CD14-positive monocyte (primary cell): ENCODE measurements at regions not wholly inside any gene's neighbourhood (a gene's known extent, or its start where the extent isn't known, plus 50 kb on each side); places are given as distances from the start of the nearest gene placed in this dataset.

ENCODE experiments used
- DNase-seq, 3 donors: peaks; one replicate each; pipeline ENCODE4 v3.0.0-alpha.2; 2011 to 2022
- H2AFZ ChIP-seq: 2 replicates; pipeline ENCODE4 v1.6.0; 2012; ENCODE audit warnings: mild to moderate bottlenecking, low read depth, low read length, inconsistent platforms; ENCODE audit not compliant: insufficient read depth, poor library complexity, severe bottlenecking
- H3K27ac ChIP-seq, 2 donors: 1 replicate in 1 of 2; 2 replicates in 1 of 2; pipeline ENCODE4 v1.5.1; 2012 to 2013; ENCODE audit warnings: low read length in 2 of 2, control low read depth in 1 of 2, inconsistent platforms in 1 of 2, low read depth in 1 of 2, mild to moderate bottlenecking in 1 of 2
- H3K27me3 ChIP-seq, 2 donors: one replicate each; pipeline versions ENCODE4 v1.6.0 to v1.6.1; 2011 to 2013; ENCODE audit warnings: low read length in 2 of 2; ENCODE audit not compliant: control insufficient read depth in 2 of 2, insufficient read depth in 2 of 2
- H3K36me3 ChIP-seq, 2 donors: replicated peaks in 1 of 2; 1 replicate in 1 of 2; 2 replicates in 1 of 2; pipeline versions ENCODE4 v1.5.1 to v1.6.1; 2012 to 2013; ENCODE audit warnings: low read length in 2 of 2, control low read depth in 1 of 2, inconsistent platforms in 1 of 2, mild to moderate bottlenecking in 1 of 2; ENCODE audit not compliant: insufficient read depth in 2 of 2, control insufficient read depth in 1 of 2
- H3K4me1 ChIP-seq, 2 donors: 1 replicate in 1 of 2; 2 replicates in 1 of 2; pipeline versions ENCODE4 v1.5.1 to v1.6.1; 2012 to 2013; ENCODE audit warnings: low read length in 2 of 2, control low read depth in 1 of 2, inconsistent platforms in 1 of 2, mild to moderate bottlenecking in 1 of 2, moderate library complexity in 1 of 2; ENCODE audit not compliant: insufficient read depth in 2 of 2, control insufficient read depth in 1 of 2
- H3K4me2 ChIP-seq: replicated peaks from 2 replicates; pipeline ENCODE3; 2012; ENCODE audit warnings: low read length, moderate library complexity, mild to moderate bottlenecking; ENCODE audit not compliant: poor library complexity, severe bottlenecking; ENCODE audit errors: extremely low read depth
- H3K4me3 ChIP-seq, 3 experiments: fragments of 200-600 bp in 1 of 3; sonication (generic) in 1 of 3; replicated peaks in 1 of 3; 1 replicate in 2 of 3; 2 replicates in 1 of 3; pipeline ENCODE4 v1.5.1; 2011 to 2013; ENCODE audit warnings: low read length in 3 of 3, mild to moderate bottlenecking in 3 of 3, control low read depth in 2 of 3, low read depth in 2 of 3, inconsistent platforms in 1 of 3, moderate library complexity in 1 of 3
- H3K79me2 ChIP-seq: 2 replicates; pipeline ENCODE4 v1.6.0; 2012; ENCODE audit warnings: mild to moderate bottlenecking, control low read depth, inconsistent platforms, low read length, moderate library complexity; ENCODE audit not compliant: insufficient read depth
- H3K9ac ChIP-seq: 2 replicates; pipeline ENCODE4 v1.6.0; 2017; ENCODE audit warnings: low read length, mild to moderate bottlenecking; ENCODE audit not compliant: insufficient read depth, poor library complexity, severe bottlenecking
- H3K9me3 ChIP-seq, 2 donors: replicated peaks in 1 of 2; 1 replicate in 1 of 2; 2 replicates in 1 of 2; pipeline versions ENCODE4 v1.5.1 to v1.6.1; 2012 to 2013; ENCODE audit warnings: low read length in 2 of 2, control low read depth in 1 of 2; ENCODE audit not compliant: control insufficient read depth in 1 of 2, insufficient read depth in 1 of 2
- H4K20me1 ChIP-seq: 2 replicates; pipeline ENCODE4 v1.6.0; 2012; ENCODE audit warnings: mild to moderate bottlenecking, low read length, control low read depth, moderate library complexity; ENCODE audit not compliant: insufficient read depth
- H3K27ac Mint-ChIP-seq, 7 donors: one replicate each; pipeline ENCODE4 v1.8.0; 2020; ENCODE audit warnings: mild to moderate bottlenecking in 7 of 7, mixed read lengths in 7 of 7, moderate library complexity in 6 of 7, inconsistent platforms in 2 of 7
- H3K27me3 Mint-ChIP-seq, 3 donors: one replicate each; pipeline ENCODE4 v1.8.0; 2021 to 2022; ENCODE audit warnings: low read depth in 3 of 3, mild to moderate bottlenecking in 3 of 3, mixed read lengths in 3 of 3, moderate library complexity in 3 of 3, inconsistent platforms in 1 of 3
- H3K36me3 Mint-ChIP-seq, 2 donors: one replicate each; pipeline ENCODE4 v1.8.0; 2020; ENCODE audit warnings: mixed read lengths in 2 of 2, inconsistent platforms in 1 of 2, mild to moderate bottlenecking in 1 of 2
- H3K4me1 Mint-ChIP-seq: one replicate; pipeline ENCODE4 v1.8.0; 2020; ENCODE audit warnings: mild to moderate bottlenecking, mixed read lengths
- H3K4me3 Mint-ChIP-seq, 2 donors: one replicate each; pipeline ENCODE4 v1.8.0; 2020; ENCODE audit warnings: mild to moderate bottlenecking in 2 of 2, mixed read lengths in 2 of 2, moderate library complexity in 1 of 2
- H3K9me3 Mint-ChIP-seq, 7 donors: one replicate each; pipeline ENCODE4 v1.8.0; 2020 to 2022; ENCODE audit warnings: mixed read lengths in 7 of 7, mild to moderate bottlenecking in 6 of 7, moderate library complexity in 6 of 7, inconsistent platforms in 2 of 7
- CTCF ChIP-seq: fragments of 200-600 bp; IDR thresholded peaks from one replicate; pipeline ENCODE4 v1.8.0; 2022; ENCODE audit warnings: antibody characterized with exemption, mild to moderate bottlenecking
- WGBS: methylation state at CpG from one replicate; pipeline ENCODE4 v1.1.5; 2013; ENCODE audit warnings: missing lambda C conversion rate; ENCODE audit not compliant: insufficient coverage; 5-methylcytosine and 5-hydroxymethylcytosine counted together
- intact Hi-C, 2 donors: fragments of 100-400 bp; cut with micrococcal nuclease; formaldehyde crosslinking; loops; one replicate each; pipeline versions ENCODE4 v1.15.0 to v1.15.1; 2023

- Mint-ChIP-seq H3K36me3 (no peaks in the 10 kb centered on the region), H3K27me3 (no peaks in the 10 kb centered on the region), H3K4me1 (no peaks in the 10 kb centered on the region), H3K27ac (no peak overlapping the region), H3K4me3 (no peak overlapping the region), H3K9me3 (peaks cover 0 to 3% (median 0%) of the 10 kb centered on the region in 7 donors)
- Histone ChIP-seq H3K79me2 (no peaks in the 10 kb centered on the region), H3K4me1 (no peaks in the 10 kb centered on the region), H2AFZ (no peak overlapping the region), H3K27me3 (no peaks in the 10 kb centered on the region), H3K4me2 (no peak overlapping the region), H4K20me1 (no peaks in the 10 kb centered on the region), H3K9me3 (no peaks in the 10 kb centered on the region), H3K4me3 (no peak overlapping the region), H3K36me3 (no peaks in the 10 kb centered on the region), H3K9ac (no peak overlapping the region), H3K27ac (no peak overlapping the region)
- intact Hi-C loops, result no loop called here
- no peak for DNase-seq
- WGBS, result no CpG with 5 or more reads among the region's 3 CpGs
- no peak for TF ChIP-seq CTCF
Observed at GRCh38 chr6:22082218-22082617, 214.6 kb downstream of the PRL start.

GRCh38 chr6:22083119-22083518 is 213.7 kb downstream of the PRL start:
- Histone ChIP-seq H3K4me2 (no peak overlapping the region), H3K4me1 (peaks cover 0 to 3% of the 10 kb centered on the region in 2 donors), H2AFZ (no peak overlapping the region), H3K27me3 (no peaks in the 10 kb centered on the region), H3K79me2 (no peaks in the 10 kb centered on the region), H3K4me3 (no peak overlapping the region), H3K9me3 (no peaks in the 10 kb centered on the region), H3K36me3 (no peaks in the 10 kb centered on the region), H3K9ac (no peak overlapping the region), H4K20me1 (no peaks in the 10 kb centered on the region), H3K27ac (no peak overlapping the region)
- Mint-ChIP-seq H3K27ac (no peak overlapping the region), H3K4me1 (peaks cover 6% of the 10 kb centered on the region), H3K9me3 (peaks cover 0 to 3% (median 0%) of the 10 kb centered on the region in 7 donors), H3K4me3 (no peak overlapping the region), H3K27me3 (no peaks in the 10 kb centered on the region), H3K36me3 (no peaks in the 10 kb centered on the region)
- DNase-seq, result no peak
- intact Hi-C loops, result no loop called here
- TF ChIP-seq CTCF, result no peak
- WGBS, result 100% methylated on average over 1 of the region's 1 CpG
